Hepatocyte (in vitro differentiated cells): ENCODE measurements at regions not wholly inside any gene's neighbourhood (a gene's known extent, or its start where the extent isn't known, plus 50 kb on each side); places are given as distances from the start of the nearest gene placed in this dataset.

ENCODE experiments used
- CTCF ChIP-seq: fragments of 200-600 bp; sonication (generic); IDR thresholded peaks from 2 replicates; pipeline ENCODE4 v1.5.1; 2016; ENCODE audit warnings: antibody characterized with exemption, mild to moderate bottlenecking; ENCODE audit not compliant: poor library complexity
- EZH2phosphoT487 ChIP-seq: fragments of 200-600 bp; sonication (generic); IDR thresholded peaks from one replicate; pipeline ENCODE4 v1.6.1; 2018; ENCODE audit warnings: antibody characterized with exemption, mild to moderate bottlenecking, low read depth, moderate library complexity; ENCODE audit not compliant: unreplicated experiment, severe bottlenecking

GRCh38 chr4:13912436-13912925 lies 285.0 kb upstream of the BOD1L1 start:
- TF ChIP-seq CTCF = no peak
- no peak for TF ChIP-seq EZH2phosphoT487
